ENCODE measurements at regions not wholly inside any gene's neighbourhood (a gene's known extent, or its start where the extent isn't known, plus 50 kb on each side); places are given as distances from the start of the nearest gene placed in this dataset.

- no peak for TF ChIP-seq POLR2A (IDR thresholded peaks at IDR 0.05)
- no peak for TF ChIP-seq CTCF (IDR thresholded peaks at IDR 0.05)
Observed at GRCh38 chr16:16798504-16798903, 419.6 kb downstream of the NPIPA7 start.
